LNCaP clone FGC (cell line): ENCODE measurements at regions not wholly inside any gene's neighbourhood (a gene's known extent, or its start where the extent isn't known, plus 50 kb on each side); places are given as distances from the start of the nearest gene placed in this dataset.

ENCODE experiments used
- DNase-seq: peaks from one replicate; pipeline ENCODE4 v3.0.0-alpha.2; 2011; ENCODE audit warnings: low read depth
- H3K4me3 ChIP-seq: 2 replicates; pipeline ENCODE4 v1.5.1; 2011; ENCODE audit warnings: mild to moderate bottlenecking, low read depth, low read length, control low read depth
- TF ChIP-seq, protein P1 (sequence below): IDR thresholded peaks from 2 replicates; pipeline ENCODE4 v1.5.1; 2012; ENCODE audit warnings: mild to moderate bottlenecking; ENCODE audit not compliant: control insufficient read depth, insufficient read depth; ENCODE audit errors: extremely low read depth

DNA sequence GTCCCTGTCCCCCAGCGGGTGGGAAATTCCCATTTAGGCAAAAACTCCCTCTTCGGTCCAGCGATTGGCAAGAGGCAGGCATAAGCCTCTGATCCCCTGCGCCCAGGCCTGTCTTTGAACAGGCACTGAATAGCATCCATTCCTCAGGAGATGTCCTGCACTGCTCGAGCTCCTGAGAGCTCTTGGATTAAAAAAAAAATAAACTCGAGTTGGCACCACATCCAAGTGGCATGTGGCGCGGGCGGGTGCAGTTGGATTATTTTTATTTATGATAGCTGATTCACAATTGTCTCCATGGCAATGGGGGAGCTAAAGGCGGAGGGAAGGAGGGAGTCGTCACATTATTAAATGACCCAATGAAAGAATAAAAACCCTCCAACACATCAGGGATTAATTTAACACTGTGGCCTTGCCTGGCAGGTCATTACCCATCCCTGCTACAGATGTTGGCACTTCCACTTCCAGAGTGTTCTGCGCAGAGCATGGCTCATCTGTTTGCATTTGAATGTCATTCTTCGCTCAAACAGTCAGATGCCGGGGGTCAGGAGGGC, 207.2 kb downstream of the AACS start:
- TF ChIP-seq, protein P1, sequence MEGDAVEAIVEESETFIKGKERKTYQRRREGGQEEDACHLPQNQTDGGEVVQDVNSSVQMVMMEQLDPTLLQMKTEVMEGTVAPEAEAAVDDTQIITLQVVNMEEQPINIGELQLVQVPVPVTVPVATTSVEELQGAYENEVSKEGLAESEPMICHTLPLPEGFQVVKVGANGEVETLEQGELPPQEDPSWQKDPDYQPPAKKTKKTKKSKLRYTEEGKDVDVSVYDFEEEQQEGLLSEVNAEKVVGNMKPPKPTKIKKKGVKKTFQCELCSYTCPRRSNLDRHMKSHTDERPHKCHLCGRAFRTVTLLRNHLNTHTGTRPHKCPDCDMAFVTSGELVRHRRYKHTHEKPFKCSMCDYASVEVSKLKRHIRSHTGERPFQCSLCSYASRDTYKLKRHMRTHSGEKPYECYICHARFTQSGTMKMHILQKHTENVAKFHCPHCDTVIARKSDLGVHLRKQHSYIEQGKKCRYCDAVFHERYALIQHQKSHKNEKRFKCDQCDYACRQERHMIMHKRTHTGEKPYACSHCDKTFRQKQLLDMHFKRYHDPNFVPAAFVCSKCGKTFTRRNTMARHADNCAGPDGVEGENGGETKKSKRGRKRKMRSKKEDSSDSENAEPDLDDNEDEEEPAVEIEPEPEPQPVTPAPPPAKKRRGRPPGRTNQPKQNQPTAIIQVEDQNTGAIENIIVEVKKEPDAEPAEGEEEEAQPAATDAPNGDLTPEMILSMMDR, result no peak
- H3K4me3 ChIP-seq, result no peak overlapping the region
- DNase-seq, result no peak

DNA sequence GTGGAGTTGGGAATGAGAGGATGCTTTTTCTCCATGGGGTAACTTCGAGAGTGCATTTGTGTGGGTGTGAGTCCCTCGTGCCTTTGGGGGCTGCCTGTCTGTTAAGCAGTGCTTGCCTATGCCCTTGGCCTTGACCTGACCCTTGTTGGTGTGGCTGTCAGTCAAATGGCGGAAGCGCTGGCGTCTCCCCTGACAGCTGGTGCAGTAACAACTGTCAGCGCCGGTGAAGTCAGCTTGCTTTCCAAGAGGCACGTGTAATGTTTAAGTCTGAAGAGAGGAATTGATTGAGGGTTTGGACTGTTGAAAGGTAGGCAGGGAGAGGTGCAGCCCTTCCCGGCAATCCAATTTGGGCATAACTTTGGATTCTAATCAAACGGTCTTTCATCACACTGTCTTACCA, 211.3 kb downstream of the AACS start:
- no peak overlapping the region for H3K4me3 ChIP-seq
- TF ChIP-seq, protein P1, result no peak
- no peak for DNase-seq

DNA sequence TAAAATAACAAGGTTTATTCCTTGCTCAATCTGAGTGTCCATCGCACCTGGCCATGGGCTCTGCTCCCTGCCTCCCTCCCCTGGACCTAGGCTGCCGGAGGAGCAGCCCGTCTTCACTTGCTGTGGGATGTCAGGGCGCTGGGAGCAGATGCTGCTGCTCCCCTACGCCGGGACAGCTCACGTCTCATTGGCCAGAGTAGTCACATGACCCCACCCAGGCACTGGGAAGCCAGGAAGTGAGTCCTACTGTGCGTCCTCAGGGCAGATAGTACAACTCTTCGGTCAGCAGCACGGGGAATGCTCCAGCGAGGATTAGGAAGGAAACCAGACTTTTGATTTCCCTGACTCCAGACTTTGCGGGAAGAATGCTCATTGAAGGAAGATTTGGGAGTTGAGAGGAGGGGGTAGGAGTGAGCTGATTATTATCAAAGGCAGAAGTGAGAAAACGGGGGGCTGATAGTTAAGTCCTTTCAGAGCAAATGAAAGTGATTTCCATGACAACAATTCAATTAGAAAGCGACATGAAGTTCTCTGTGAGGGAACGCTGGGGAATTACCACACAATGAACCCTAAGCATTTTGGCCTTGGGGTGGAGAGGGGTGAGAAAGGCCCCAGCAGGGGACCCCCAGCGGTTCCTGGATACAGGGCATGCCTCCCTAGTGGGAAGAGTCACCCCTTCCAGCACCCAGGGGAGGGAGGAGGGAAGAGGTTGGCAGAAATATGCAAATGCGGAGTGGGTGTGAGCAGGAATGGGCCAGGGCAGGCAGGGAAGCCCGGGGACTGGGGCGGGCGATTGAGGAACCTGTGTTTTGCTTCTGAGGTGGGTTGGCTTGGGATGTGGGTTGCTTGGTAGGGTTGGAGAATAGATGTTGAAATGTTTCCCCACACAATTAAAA, 215.5 kb downstream of the AACS start:
- no peak overlapping the region for H3K4me3 ChIP-seq
- no peak for DNase-seq
- TF ChIP-seq, protein P1, result no peak

DNA sequence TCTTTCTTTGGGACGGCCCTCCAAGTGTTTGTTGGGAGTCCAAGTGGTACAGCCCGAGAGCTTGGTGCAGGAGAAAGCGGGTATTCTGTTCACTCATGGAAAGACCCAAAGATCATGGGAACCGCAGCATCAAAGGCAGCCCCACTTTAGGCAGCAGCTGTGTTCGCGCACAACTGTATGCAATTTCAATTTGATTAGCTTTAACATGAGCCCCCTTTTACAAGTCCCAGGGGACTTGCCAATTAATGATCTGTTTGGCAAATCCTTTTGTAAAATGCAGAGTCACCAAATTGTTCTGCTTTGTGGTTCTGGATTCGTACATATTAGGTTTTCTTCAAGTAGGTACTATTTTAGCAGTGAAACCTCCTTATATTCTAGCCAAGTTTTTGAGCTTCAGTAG, 217.7 kb downstream of the AACS start:
- DNase-seq, result no peak
- TF ChIP-seq, protein P1, result no peak
- no peak overlapping the region for H3K4me3 ChIP-seq

DNA sequence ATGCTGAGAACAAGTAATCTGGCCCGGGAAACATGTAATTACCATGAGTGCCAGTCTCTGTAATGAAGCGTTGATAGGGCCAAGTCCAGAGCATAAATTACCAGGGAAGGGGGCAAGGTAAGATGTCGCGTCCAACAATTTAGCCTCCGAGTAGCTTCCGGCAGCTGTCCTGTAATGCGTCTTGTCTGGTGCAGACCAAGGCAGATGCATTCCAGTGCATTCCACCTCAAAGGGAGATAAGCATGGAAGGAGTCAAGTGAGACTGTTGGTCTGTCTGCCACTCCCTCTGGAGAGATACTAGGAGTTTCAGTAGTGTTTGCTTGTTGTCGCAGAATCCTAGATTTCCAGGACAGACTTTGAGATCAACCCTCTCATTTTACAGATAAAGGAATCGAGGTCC, 218.3 kb downstream of the AACS start:
- DNase-seq, result no peak
- no peak overlapping the region for H3K4me3 ChIP-seq
- TF ChIP-seq, protein P1, result no peak

DNA sequence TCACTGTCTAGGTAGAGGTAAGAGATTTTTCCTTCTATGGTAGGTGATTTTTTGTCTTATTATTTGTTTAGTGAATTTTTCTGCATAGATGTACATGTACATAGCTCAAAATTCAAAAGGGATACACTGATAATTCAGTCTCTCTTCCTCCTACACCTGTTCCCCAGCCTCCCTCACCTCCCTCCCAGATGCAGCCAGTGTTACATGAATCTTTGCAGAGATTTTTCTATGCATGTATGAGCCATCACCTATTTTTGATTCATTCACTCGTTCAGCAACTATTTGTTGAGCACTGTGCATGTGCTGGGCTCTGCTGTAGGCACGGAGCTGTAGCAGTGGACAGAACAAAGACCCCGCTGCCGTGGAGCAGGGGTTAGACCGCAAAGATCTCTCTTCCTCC, 218.9 kb downstream of the AACS start:
- no peak overlapping the region for H3K4me3 ChIP-seq
- no peak for DNase-seq
- TF ChIP-seq, protein P1, result no peak
